ENCODE measurements at regions not wholly inside any gene's neighbourhood (a gene's known extent, or its start where the extent isn't known, plus 50 kb on each side); places are given as distances from the start of the nearest gene placed in this dataset.

DNA sequence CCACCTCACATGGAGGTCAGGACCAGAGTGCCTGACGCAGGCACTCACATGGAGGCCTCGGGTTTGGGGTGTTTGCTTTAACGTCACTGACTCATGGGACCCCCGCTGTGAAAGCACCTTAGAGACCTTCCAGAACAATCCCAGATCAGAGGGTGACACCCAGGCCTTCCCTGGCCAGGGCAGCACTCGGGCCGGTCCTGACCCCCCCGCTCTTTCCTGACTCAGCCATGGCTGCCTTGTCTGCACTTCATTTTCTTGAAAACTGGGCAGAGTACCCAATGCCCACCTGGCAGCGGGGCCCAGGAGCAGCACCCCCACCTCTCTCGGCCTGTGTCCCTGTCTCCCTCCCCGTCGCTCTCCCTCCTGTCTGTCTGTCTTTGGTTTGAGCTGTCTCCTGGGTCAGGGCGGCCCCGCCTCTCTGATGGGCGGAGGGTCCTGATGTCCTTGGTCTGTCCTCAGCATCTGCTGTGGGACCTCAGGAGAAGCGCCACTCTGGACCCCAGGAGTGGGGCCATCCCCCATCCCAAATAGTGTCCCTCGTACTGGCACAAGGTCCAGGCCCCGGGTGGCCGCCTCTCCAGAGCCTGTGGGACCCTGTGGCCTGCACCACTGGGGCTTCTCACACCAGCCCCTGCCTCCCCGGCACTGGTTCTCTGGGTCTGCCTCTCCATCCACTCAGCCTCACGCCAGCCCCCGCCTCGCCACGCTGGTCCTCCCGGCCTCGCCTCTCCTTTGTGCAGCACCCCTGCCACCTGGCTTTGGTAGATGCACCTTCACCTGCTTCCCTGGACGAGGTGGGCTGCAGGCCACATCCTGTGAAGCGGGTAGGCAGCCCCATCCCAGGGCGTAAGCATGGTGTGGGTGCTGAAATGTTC is 55.9 kb upstream of the ZNF469 start:
- ChIA-PET POLR2A (no interaction called here), CTCF (no interaction called here)
- no peaks in the 10 kb centered on the region for H3K9me3 ChIP-seq (replicated peaks; ENCODE audit: control insufficient read depth, insufficient read depth, low read length)
- no peaks in the 10 kb centered on the region for H3K79me2 ChIP-seq (ENCODE audit: control insufficient read depth, insufficient read depth, low read length)
- no TSS peak for BruUV-seq (replicated peaks)
- intact Hi-C loops (cut with micrococcal nuclease) (no loop called here), dilution Hi-C loops (cut with MboI; ENCODE audit: extremely low pct_ligation_motif_present, low sequenced_read_pairs) (no loop called here)
- H3K4me3 ChIP-seq (replicated peaks in 1 of 3; ENCODE audit: insufficient read depth in 1 of 3, low read depth in 1 of 3, low read length in 3 of 3) = no peak overlapping the region
- H3K27ac ChIP-seq (ENCODE audit: insufficient read depth, low read depth, low read length) = no peak overlapping the region
- no peaks in the 10 kb centered on the region for H3K27me3 ChIP-seq (ENCODE audit: control insufficient read depth in 2 of 2, insufficient read depth in 2 of 2, low read length in 2 of 2)
- H2AFZ ChIP-seq (ENCODE audit: low read depth, low read length) = no peak overlapping the region
- FAIRE-seq (no peak), DNase-seq (ENCODE audit: low read depth, low spot score) (no peak)
- no peaks in the 10 kb centered on the region for H4K20me1 ChIP-seq (replicated peaks; ENCODE audit: control insufficient read depth, extremely low read depth, insufficient read depth, low read length)
- H3K9ac ChIP-seq (replicated peaks; ENCODE audit: extremely low read depth, insufficient read depth, low read length) = no peak overlapping the region
- peaks cover 3% of the 10 kb centered on the region for H3K4me1 ChIP-seq (ENCODE audit: control insufficient read depth, extremely low read depth, insufficient read depth, low read length)
- no peak overlapping the region for H3K4me2 ChIP-seq (ENCODE audit: insufficient read depth, low read length)
- TF ChIP-seq POLR2A (IDR thresholded peaks at IDR 0.05; ENCODE audit: low read depth, low read length) (no peak), POLR2AphosphoS5 (IDR thresholded peaks at IDR 0.05; ENCODE audit: insufficient read depth, low read depth, low read length) (no peak)
- H3K9me1 ChIP-seq (replicated peaks; ENCODE audit: control insufficient read depth, extremely low read depth, insufficient read depth, low read length) = no peaks in the 10 kb centered on the region
- no peaks in the 10 kb centered on the region for H3K36me3 ChIP-seq (ENCODE audit: control insufficient read depth in 2 of 2, extremely low read depth in 1 of 2, insufficient read depth in 2 of 2, low read length in 2 of 2)

DNA sequence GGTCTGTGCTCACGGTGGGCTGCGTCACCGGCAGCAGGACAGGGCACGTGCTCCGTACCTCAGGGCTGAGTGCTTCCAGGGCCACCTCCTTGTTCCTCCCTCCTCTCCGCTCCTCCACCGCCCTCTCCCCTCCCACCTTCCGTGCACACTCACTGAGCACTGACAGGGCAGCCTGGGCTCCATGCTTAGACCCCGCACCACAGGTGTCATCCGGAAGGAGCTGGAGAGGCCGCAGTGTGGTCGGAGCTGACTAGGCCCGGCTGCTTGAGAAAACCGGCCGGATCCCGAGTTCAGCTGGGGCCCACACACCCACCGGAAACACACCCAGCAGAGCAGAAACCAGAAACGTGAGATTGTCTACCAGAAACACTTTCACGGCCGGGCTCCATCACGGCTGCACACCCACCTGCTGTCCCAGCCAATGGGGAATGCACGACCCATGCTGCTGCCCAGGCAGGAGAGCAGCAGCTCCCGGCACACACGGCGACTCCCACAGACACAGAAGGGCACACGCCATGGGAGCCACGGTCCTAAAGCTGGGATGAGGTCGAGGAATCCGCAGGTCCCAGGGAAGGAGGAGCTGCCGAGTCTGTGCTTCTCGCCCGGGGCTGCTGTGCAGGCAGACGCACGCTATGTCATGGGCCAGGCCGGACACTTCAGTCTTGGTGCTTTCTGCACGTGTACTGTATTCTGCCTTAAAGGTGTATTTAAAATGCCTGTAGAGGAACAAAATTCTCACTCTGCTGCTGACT is 55.0 kb upstream of the ZNF469 start:
- intact Hi-C loops (cut with micrococcal nuclease) = no loop called here
- Histone ChIP-seq H3K4me2 (ENCODE audit: insufficient read depth, low read length) (no peak overlapping the region), H3K9me1 (replicated peaks; ENCODE audit: control insufficient read depth, extremely low read depth, insufficient read depth, low read length) (no peaks in the 10 kb centered on the region), H3K27me3 (ENCODE audit: control insufficient read depth in 2 of 2, insufficient read depth in 2 of 2, low read length in 2 of 2) (no peaks in the 10 kb centered on the region), H3K27ac (ENCODE audit: insufficient read depth, low read depth, low read length) (no peak overlapping the region), H3K79me2 (ENCODE audit: control insufficient read depth, insufficient read depth, low read length) (no peaks in the 10 kb centered on the region), H3K36me3 (ENCODE audit: control insufficient read depth in 2 of 2, extremely low read depth in 1 of 2, insufficient read depth in 2 of 2, low read length in 2 of 2) (no peaks in the 10 kb centered on the region), H3K9ac (replicated peaks; ENCODE audit: extremely low read depth, insufficient read depth, low read length) (no peak overlapping the region), H2AFZ (ENCODE audit: low read depth, low read length) (no peak overlapping the region), H4K20me1 (replicated peaks; ENCODE audit: control insufficient read depth, extremely low read depth, insufficient read depth, low read length) (no peaks in the 10 kb centered on the region), H3K4me1 (ENCODE audit: control insufficient read depth, extremely low read depth, insufficient read depth, low read length) (peaks cover 11% of the 10 kb centered on the region), H3K9me3 (replicated peaks; ENCODE audit: control insufficient read depth, insufficient read depth, low read length) (no peaks in the 10 kb centered on the region), H3K4me3 (replicated peaks in 1 of 3; ENCODE audit: insufficient read depth in 1 of 3, low read depth in 1 of 3, low read length in 3 of 3) (no peak overlapping the region)
- TF ChIP-seq, protein P1, sequence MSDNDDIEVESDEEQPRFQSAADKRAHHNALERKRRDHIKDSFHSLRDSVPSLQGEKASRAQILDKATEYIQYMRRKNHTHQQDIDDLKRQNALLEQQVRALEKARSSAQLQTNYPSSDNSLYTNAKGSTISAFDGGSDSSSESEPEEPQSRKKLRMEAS (IDR thresholded peaks at IDR 0.05; ENCODE audit: insufficient read depth, insufficient read length) = no peak
- FAIRE-seq (no peak), DNase-seq (ENCODE audit: low read depth, low spot score) (no peak)
- POLR2A ChIA-PET = no interaction called here
- CTCF ChIA-PET = no interaction called here
- dilution Hi-C loops (cut with MboI; ENCODE audit: extremely low pct_ligation_motif_present, low sequenced_read_pairs) = no loop called here
- no TSS peak for BruUV-seq (replicated peaks)
